Breast epithelium (tissue), 4 donors: ENCODE measurements at regions not wholly inside any gene's neighbourhood (a gene's known extent, or its start where the extent isn't known, plus 50 kb on each side); places are given as distances from the start of the nearest gene placed in this dataset.
"Not testable (repeated sequence)": the region's sequence is repeated elsewhere in the genome, so short reads cannot be mapped to it uniquely, and the experiment has no call there.

ENCODE experiments used
- DNase-seq, 2 donors: peaks; one replicate each; pipeline ENCODE4 v3.0.0-alpha.2; 2019; ENCODE audit warnings: low spot score in 2 of 2
- H3K27ac ChIP-seq, 2 donors: fragments of 200-600 bp; sonication (generic) in 1 of 2; one replicate each; pipeline ENCODE4 v1.5.1; 2016 to 2019; ENCODE audit warnings: mild to moderate bottlenecking in 1 of 2
- H3K27me3 ChIP-seq, 2 donors: fragments of 200-600 bp; sonication (generic) in 1 of 2; one replicate each; pipeline versions ENCODE4 v1.5.1 to v1.6.0; 2017 to 2019; ENCODE audit warnings: control low read depth in 1 of 2, mild to moderate bottlenecking in 1 of 2
- H3K36me3 ChIP-seq: fragments of 200-600 bp; one replicate; pipeline ENCODE4 v1.5.1; 2019
- H3K4me1 ChIP-seq, 2 donors: fragments of 200-600 bp; sonication (generic); one replicate each; pipeline ENCODE4 v1.5.1; 2016 to 2019; ENCODE audit warnings: control low read depth in 1 of 2
- H3K4me3 ChIP-seq, 3 donors: fragments of 200-600 bp; sonication (generic); 1 replicate in 2 of 3; 2 replicates in 1 of 3; pipeline ENCODE4 v1.5.1; 2016 to 2019; ENCODE audit warnings: mild to moderate bottlenecking in 3 of 3, moderate library complexity in 2 of 3
- H3K9me3 ChIP-seq, 2 donors: fragments of 200-600 bp; sonication (generic) in 1 of 2; one replicate each; pipeline ENCODE4 v1.5.1; 2016 to 2019; ENCODE audit warnings: control low read depth in 1 of 2
- CTCF ChIP-seq, 3 donors: fragments of 450-650 bp; IDR thresholded peaks; one replicate each; pipeline ENCODE4 v1.5.1; 2016 to 2017; ENCODE audit warnings: antibody characterized with exemption in 3 of 3, mild to moderate bottlenecking in 3 of 3, moderate library complexity in 3 of 3
- POLR2A ChIP-seq: fragments of 450-650 bp; IDR thresholded peaks from one replicate; pipeline ENCODE4 v1.6.1; 2016; ENCODE audit warnings: antibody characterized with exemption, mild to moderate bottlenecking, moderate library complexity
- POLR2AphosphoS5 ChIP-seq, 3 donors: sonication (generic); formaldehyde crosslinking; IDR thresholded peaks; one replicate each; pipeline ENCODE4 v1.6.1; 2017; ENCODE audit warnings: antibody characterized with exemption in 3 of 3
- intact Hi-C: fragments of 100-400 bp; cut with DNase I; formaldehyde crosslinking; loops from one replicate; pipeline ENCODE4 v1.15.1; 2023; ENCODE audit warnings: low total_unique reads

DNA sequence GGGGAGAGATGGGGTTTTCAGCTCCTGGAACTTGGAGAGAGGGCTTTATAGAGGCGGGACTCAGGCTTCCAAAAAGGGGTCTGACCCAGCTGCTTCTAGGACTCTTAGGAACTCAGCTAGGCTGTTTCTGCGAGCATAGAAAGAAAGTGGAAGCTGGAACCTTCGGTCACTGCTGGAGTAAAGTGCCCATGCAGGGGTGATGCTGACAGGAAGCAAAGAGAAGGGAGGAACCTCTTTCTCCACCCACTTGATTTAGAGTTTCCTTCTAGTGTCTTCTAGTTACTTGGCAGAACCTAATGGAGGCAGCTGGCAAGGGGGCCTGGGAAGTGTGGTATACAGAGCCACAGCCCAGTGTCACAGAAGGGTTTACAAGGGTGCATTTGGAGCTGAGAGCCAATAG is 283.6 kb downstream of the QKI start:
- Histone ChIP-seq H3K9me3 (no peaks in the 10 kb centered on the region), H3K36me3 (no peaks in the 10 kb centered on the region), H3K4me1 (no peaks in the 10 kb centered on the region), H3K4me3 (no peak overlapping the region), H3K27me3 (no peaks in the 10 kb centered on the region), H3K27ac (no peak overlapping the region)
- no peak for DNase-seq
- TF ChIP-seq POLR2A (no peak), POLR2AphosphoS5 (IDR thresholded peaks at IDR 0.05) (no peak), CTCF (IDR thresholded peaks at IDR 0.05) (no peak)
- intact Hi-C loops = no loop called here

GRCh38 chr6:163696311-163696710 is 281.8 kb downstream of the QKI start:
- H3K27me3 ChIP-seq, H3K4me3 ChIP-seq, intact Hi-C loops, H3K9me3 ChIP-seq, DNase-seq, H3K4me1 ChIP-seq, H3K36me3 ChIP-seq, H3K27ac ChIP-seq: not testable (repeated sequence)

DNA sequence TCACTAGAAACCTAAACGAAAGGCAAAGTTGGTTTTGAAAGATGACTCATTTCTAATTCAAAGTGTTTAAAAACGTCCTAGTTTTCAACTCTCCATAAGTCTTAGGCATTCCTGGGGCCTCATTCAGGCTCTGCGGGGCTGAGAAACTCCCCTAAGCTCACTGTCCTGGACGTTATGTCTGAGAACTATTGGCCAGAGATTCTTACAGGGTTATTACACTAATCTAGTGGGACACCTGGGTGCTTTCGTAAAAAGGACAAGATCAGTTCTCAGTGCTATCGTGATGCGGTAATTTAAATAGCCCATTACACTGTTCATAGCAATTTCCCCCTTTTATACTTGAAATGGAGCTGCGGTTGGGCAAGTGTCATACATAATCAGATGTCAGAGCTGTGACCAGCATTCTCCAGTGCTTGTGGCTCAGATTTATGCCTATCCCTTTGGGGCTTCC is 280.9 kb downstream of the QKI start:
- Histone ChIP-seq H3K9me3 (no peaks in the 10 kb centered on the region), H3K4me3 (no peak overlapping the region), H3K27me3 (no peaks in the 10 kb centered on the region), H3K27ac (no peak overlapping the region), H3K4me1 (no peaks in the 10 kb centered on the region), H3K36me3 (no peaks in the 10 kb centered on the region)
- intact Hi-C loops = no loop called here
- no peak for DNase-seq
- TF ChIP-seq CTCF (IDR thresholded peaks at IDR 0.05) = no peak
- TF ChIP-seq POLR2A = no peak
- TF ChIP-seq POLR2AphosphoS5 (IDR thresholded peaks at IDR 0.05) = no peak

DNA sequence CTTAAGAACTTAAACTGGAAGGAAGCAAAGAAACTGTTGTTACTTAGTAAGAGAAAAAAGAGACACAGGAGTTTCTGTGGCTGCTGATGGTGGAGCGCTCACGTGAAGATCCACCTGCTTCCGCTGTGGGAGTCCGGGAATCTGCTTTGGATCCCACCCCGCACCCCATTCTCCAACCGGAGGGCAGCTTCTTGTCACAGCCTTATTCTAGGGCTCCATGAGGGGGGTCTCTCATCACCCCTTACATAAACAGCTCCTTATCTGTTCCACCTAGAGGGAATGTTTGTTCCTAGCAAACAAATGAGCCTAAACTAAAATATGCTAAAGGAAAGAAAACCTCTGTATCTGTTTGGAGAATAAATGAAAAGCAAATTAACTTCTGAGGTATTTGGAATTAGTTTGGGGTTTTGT is 280.5 kb downstream of the QKI start:
- no peaks in the 10 kb centered on the region for H3K4me1 ChIP-seq
- DNase-seq = no peak
- TF ChIP-seq POLR2A (no peak), CTCF (IDR thresholded peaks at IDR 0.05) (no peak), POLR2AphosphoS5 (IDR thresholded peaks at IDR 0.05) (no peak)
- H3K27me3 ChIP-seq = no peaks in the 10 kb centered on the region
- H3K27ac ChIP-seq = no peak overlapping the region
- no peak overlapping the region for H3K4me3 ChIP-seq
- H3K36me3 ChIP-seq = no peaks in the 10 kb centered on the region
- intact Hi-C loops = no loop called here
- no peaks in the 10 kb centered on the region for H3K9me3 ChIP-seq

GRCh38 chr6:163694072-163694471 is 279.6 kb downstream of the QKI start:
- no peaks in the 10 kb centered on the region for H3K9me3 ChIP-seq
- no peaks in the 10 kb centered on the region for H3K27me3 ChIP-seq
- H3K4me3 ChIP-seq = no peak overlapping the region
- H3K4me1 ChIP-seq = no peaks in the 10 kb centered on the region
- TF ChIP-seq POLR2A (no peak), POLR2AphosphoS5 (IDR thresholded peaks at IDR 0.05) (no peak), CTCF (IDR thresholded peaks at IDR 0.05) (no peak)
- no peak overlapping the region for H3K27ac ChIP-seq
- intact Hi-C loops = no loop called here
- DNase-seq = no peak
- H3K36me3 ChIP-seq = no peaks in the 10 kb centered on the region

DNA sequence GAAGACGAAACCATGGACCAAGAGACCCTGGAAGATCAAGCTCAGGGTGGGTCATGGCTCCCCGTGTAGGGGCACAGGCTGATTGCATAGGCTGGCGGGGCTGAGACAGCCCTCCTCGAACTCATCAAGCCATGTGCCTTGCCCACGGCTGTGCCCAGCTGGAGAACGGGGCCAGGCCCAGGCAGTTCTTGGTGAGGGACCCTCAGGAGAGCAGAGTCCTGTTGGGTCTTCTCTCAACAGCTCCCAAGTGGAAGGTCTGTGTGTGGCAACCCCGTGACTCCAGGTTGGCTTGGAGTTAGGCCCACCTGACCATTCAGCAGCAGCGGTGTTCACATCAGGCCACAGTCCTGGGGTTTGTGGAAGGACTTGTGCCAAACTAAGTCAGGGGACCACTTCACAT is 276.5 kb downstream of the QKI start:
- TF ChIP-seq POLR2AphosphoS5 (IDR thresholded peaks at IDR 0.05) (no peak), POLR2A (no peak), CTCF (IDR thresholded peaks at IDR 0.05) (no peak)
- no peaks in the 10 kb centered on the region for H3K4me1 ChIP-seq
- H3K27ac ChIP-seq = no peak overlapping the region
- H3K9me3 ChIP-seq = no peaks in the 10 kb centered on the region
- H3K36me3 ChIP-seq = no peaks in the 10 kb centered on the region
- DNase-seq = no peak
- intact Hi-C loops = no loop called here
- no peak overlapping the region for H3K4me3 ChIP-seq
- H3K27me3 ChIP-seq = no peaks in the 10 kb centered on the region
